Stimulated activated CD4-positive, alpha-beta T cell treated with anti-CD3 and anti-CD28 coated beads, Interleukin-4, amount 100 ng/mL, for 4 hours (primary cell): ENCODE measurements at regions not wholly inside any gene's neighbourhood (a gene's known extent, or its start where the extent isn't known, plus 50 kb on each side); places are given as distances from the start of the nearest gene placed in this dataset.

ENCODE experiments used
- DNase-seq, 2 experiments: peaks; one replicate each; pipeline ENCODE4 v3.0.0-alpha.2; 2020

GRCh38 chr18:21997207-21998143, 171.9 kb upstream of the GATA6 start:
- no peak for DNase-seq

DNA sequence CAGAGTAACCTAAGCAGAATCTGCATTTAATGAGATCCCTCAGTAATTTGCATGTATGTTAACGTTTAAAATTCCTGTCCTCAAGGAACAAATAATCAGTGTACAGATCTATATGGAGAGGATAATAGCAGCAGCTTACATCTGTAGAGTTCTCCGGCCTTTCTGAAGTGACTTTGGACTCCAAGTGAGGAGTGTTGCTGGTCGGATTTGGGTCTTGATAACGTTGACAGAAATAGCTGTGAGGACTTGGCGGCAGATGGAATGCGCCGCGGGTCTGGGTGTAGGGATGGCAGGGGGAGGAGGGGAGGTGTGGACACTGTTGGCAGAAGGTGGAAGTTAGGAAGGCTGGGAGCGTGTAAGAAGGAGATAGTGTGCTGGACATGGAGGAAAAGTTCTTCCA, 170.9 kb upstream of the GATA6 start:
- no peak for DNase-seq

DNA sequence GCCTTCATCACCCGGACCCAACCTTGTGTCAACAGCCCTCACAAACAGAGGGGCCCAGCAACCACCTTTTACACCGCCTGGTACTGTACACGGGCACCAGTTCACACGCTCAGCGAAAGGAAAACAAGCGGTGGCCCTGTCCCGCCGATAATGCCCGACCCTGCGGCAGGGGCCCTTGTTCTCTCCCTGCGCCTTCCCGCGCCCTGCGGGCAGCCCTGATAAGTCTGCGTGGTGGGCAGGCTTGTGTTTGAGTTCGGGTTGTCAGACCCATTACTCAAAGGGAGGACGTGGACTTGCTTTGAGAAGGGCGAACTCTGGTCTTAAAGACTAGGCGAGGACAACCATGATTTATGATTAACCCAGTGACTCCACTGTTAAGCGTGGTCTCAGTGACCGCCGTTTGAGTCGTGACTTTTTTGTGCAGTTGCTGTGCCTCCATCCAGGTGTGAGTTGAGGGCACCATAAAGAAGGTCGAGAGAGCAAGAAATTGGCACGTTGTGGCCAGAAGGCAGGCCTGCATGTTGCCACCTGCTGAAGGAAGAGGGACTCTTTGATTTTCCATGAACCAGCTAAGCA, 167.4 kb upstream of the GATA6 start:
- DNase-seq: no peak

- no peak for DNase-seq
These were observed 164.1 kb upstream of the GATA6 start for GRCh38 chr18:22005191-22005841.

DNA sequence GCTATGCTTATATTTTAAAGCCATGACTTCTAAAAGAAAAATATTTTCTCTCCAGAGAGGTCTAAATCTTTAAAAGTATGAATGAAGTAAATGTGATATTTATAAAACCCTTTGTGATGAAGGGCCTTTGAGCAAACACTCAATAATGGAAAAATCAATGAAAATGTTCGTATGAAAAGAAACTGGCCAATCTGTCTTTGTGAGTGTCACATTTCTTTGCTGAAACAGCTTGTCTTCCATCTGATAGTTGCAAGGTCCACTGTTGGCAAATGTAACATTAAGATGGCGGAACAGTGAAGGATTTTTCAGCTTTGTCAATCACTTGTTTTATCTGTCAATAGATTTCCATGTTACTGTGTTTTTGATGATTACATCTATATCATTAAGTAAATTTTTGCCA, 162.9 kb upstream of the GATA6 start:
- no peak for DNase-seq

DNA sequence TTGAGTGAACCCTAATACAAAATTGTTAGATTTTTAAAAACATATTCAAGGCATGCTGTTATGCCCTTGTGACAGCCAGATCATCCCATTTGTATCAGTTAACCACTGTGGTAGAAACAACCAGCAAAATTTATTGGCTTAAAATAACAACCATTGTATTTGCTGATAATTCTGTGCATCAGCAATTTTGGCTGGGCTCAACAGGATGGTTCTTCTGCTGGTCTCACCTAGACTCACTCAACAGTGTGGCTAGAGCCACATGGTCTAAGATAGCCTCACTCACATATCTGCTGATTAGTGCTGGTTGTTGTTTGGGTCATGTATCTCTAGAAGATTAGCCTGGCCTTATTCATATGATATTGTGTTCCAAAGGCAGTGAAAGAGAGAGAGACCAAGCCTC, 160.1 kb upstream of the GATA6 start:
- DNase-seq: no peak

DNA sequence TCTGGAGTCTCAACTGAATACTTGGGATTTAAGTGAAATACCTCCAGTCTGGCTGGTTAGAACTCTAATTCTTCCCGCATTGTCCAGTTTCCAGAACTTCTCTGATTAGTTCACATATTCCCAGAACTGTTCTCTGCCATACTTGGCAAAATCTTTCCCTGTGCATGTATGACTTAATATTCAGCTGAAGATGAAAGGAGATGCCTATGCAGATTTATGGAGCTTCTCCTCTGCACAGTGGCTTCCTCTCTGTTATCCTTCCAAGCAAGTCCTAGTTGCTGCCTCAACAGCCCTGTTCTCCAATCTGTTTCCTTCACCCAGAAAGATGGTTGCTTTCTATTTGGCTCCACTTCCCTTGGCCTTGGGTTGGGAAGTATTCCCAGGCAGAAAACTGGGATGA, 155.4 kb upstream of the GATA6 start:
- no peak for DNase-seq

DNA sequence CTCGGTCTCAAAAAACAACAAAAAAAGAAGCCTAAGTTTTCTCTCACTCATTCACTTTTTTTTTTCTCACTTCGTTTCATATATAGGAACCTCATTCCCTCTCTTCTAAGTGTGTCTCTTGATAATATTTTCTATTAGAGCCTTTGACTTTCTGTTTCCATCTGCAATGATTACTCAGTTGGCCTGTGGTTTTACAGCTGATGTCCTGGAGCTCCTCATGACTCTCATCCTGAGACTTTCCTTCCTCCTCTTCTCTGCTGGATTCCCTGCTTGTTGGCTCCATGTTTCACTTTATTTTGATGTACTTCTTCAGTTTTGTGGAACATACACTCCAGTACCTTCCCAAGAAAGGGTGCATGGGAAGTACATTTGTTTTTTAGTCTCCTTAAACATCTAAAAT, 154.2 kb upstream of the GATA6 start:
- DNase-seq: no peak

GRCh38 chr18:22018366-22018765, 151.0 kb upstream of the GATA6 start:
- no peak for DNase-seq

GRCh38 chr18:22019193-22019592, 150.2 kb upstream of the GATA6 start:
- no peak for DNase-seq

GRCh38 chr18:22020127-22020866, 149.1 kb upstream of the GATA6 start:
- DNase-seq: no peak

DNA sequence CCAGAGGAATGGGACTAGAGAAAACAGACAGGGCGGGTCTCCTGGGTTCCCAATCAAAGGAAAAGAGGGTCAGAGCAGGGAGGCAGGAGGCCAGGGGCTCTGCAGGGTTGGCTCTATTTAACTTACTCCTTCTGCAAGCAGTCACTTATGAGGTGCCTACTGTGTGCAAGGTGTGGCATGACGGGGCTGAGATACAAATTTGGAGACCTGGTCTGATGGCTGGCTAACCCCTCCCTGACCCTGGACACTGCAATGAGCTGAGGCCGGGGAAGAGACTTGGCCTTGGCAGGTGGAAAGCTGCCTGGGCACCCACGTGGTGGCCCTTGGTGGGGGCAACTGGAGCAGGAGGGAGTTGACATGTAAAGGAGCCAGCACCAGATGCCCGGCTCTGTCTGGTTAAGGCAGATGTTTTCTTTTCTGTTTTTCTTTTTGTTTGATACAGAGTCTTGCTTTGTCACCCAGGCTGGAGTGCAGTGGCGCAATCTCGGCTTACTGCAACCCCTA, 148.5 kb upstream of the GATA6 start:
- no peak for DNase-seq

- DNase-seq: no peak
These were observed 147.7 kb upstream of the GATA6 start for GRCh38 chr18:22021701-22022100.

- DNase-seq: no peak
These were observed 144.5 kb upstream of the GATA6 start for GRCh38 chr18:22024924-22025323.

DNA sequence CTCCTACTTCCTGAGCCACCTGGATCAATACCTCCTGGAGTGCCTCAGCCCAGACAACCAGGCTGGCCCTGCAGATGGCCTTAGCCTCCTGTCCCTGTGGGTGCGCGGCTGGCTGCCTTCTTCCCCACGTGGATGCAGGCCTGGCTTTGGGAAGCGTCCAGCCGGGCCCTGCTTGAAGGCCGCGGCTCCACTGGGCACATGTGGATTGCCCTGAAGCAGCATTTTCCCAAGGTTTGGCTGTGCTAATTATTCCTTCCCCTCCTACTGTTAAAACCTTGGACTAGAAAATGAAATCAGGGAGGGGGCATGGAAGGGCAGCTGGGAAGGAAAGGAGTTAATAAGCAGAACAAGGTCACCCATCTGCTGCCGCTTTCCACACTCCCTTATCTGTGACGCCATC, 143.0 kb upstream of the GATA6 start:
- DNase-seq: no peak

DNA sequence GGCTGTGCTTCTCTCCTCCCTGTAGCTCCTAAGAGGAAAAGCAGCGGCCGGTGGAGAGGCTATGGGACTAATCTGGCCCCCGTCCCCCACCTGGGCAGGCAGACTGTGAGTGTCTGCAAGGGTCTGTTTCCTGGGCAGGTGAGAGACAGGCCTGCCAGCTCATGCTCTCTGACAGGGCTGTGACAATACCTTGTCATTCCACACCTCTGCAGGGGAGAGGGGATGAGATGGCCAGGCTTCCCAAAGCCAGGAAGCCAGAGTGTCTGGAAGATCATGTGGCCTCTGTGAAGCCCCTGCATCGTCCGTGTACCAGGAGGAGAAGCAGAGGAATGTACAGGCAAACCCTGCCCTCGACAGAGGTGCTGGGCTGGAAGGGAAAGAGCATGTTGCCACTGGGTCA, 142.5 kb upstream of the GATA6 start:
- DNase-seq: no peak

DNA sequence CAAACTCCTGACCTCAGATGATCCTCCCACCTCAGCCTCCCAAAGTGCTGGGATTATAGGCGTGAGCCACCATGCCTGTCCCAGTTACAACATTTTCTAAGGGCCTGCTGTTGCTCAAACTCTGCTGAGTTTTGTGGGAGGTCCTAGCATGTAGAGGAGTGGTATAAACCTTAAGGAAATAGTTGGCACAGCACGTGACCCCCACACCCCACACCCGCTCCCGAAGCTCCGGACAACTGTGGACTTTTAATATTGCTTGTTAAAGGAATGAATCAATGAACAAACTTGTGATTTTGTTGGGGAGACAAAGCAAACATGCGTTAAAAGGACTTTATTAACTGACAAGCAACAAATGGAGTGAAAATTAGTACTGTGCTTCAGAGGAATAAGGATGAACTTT, 137.8 kb upstream of the GATA6 start:
- no peak for DNase-seq

- DNase-seq: no peak
These were observed 136.9 kb upstream of the GATA6 start for GRCh38 chr18:22032392-22032961.

DNA sequence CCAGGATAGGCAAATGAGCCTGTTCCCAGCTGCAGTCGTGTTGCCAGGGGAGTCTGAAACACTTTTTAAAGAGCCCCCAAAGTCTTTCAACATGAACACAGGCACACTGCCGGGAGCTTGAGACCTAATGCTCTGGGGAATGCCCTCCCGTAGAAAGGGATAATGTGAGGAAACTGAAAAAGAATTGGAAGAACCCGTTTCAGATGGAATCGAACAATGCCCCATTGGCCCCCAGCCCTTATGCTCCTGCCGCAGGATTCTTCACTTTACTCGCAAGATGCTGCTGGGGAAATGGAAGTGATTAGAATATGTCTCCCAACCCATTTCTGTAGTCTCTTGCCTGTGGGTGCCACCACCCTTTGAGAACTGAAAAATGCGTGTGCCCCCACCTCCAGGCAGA, 136.3 kb upstream of the GATA6 start:
- no peak for DNase-seq

DNA sequence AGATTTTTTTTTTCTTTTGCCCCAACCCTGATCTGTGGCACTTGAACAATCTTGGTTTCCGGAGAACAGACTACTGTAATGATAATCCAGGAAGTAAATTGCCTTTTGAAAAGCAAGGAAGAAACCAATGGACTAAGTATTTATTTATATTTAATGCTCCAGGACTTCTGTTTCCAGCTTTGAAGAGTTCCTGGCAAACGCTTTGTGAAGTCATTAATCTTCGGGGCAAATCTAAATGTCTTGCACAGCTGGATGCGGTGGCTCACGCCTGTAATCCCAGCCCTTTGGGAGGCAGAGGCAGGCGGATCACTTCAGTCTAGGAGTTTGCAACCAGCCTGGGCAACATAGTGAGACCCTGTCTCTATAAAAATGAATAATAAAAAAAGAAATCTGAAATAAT, 135.1 kb upstream of the GATA6 start:
- DNase-seq: no peak

- no peak for DNase-seq
These were observed 128.9 kb upstream of the GATA6 start for GRCh38 chr18:22040533-22040932.

GRCh38 chr18:22043837-22044236, 125.6 kb upstream of the GATA6 start:
- DNase-seq: no peak
